ENCODE measurements at regions not wholly inside any gene's neighbourhood (a gene's known extent, or its start where the extent isn't known, plus 50 kb on each side); places are given as distances from the start of the nearest gene placed in this dataset.

- TF ChIP-seq CTCF (IDR thresholded peaks at IDR 0.05) = no peak
- H3K4me1 ChIP-seq = no peaks in the 10 kb centered on the region
- H3K27me3 ChIP-seq (ENCODE audit: low read depth) = no peaks in the 10 kb centered on the region
- no peaks in the 10 kb centered on the region for H3K36me3 ChIP-seq
- DNase-seq = no peak
- intact Hi-C loops (cut with DNase I) = no loop called here
- ATAC-seq = no peak
- H3K9me3 ChIP-seq = no peaks in the 10 kb centered on the region
- no peak overlapping the region for H3K27ac ChIP-seq
- no peak overlapping the region for H3K4me3 ChIP-seq
These were observed 81.9 kb upstream of the HIVEP1 start for GRCh38 chr6:11930240-11930639.

GRCh38 chr6:11929241-11929835 lies 82.8 kb upstream of the HIVEP1 start:
- H3K27ac ChIP-seq = no peak overlapping the region
- no peak overlapping the region for H3K4me3 ChIP-seq
- TF ChIP-seq CTCF (IDR thresholded peaks at IDR 0.05) = no peak
- no peaks in the 10 kb centered on the region for H3K36me3 ChIP-seq
- ATAC-seq (no peak), DNase-seq (no peak)
- no peaks in the 10 kb centered on the region for H3K27me3 ChIP-seq (ENCODE audit: low read depth)
- no peaks in the 10 kb centered on the region for H3K4me1 ChIP-seq
- intact Hi-C loops (cut with DNase I) = no loop called here
- no peaks in the 10 kb centered on the region for H3K9me3 ChIP-seq

GRCh38 chr6:11926594-11927407 lies 85.3 kb upstream of the HIVEP1 start:
- no peak for ATAC-seq
- Histone ChIP-seq H3K4me1 (no peaks in the 10 kb centered on the region), H3K9me3 (no peaks in the 10 kb centered on the region), H3K36me3 (no peaks in the 10 kb centered on the region), H3K27me3 (ENCODE audit: low read depth) (no peaks in the 10 kb centered on the region), H3K27ac (no peak overlapping the region), H3K4me3 (no peak overlapping the region)
- no peak for DNase-seq
- intact Hi-C loops (cut with DNase I) = no loop called here
- TF ChIP-seq CTCF (IDR thresholded peaks at IDR 0.05) = no peak

GRCh38 chr6:11925805-11926204 lies 86.3 kb upstream of the HIVEP1 start:
- intact Hi-C loops (cut with DNase I) = no loop called here
- no peak for TF ChIP-seq CTCF (IDR thresholded peaks at IDR 0.05)
- H3K27me3 ChIP-seq (ENCODE audit: low read depth) = no peaks in the 10 kb centered on the region
- no peaks in the 10 kb centered on the region for H3K9me3 ChIP-seq
- H3K36me3 ChIP-seq = no peaks in the 10 kb centered on the region
- H3K4me3 ChIP-seq = no peak overlapping the region
- H3K4me1 ChIP-seq = no peaks in the 10 kb centered on the region
- no peak overlapping the region for H3K27ac ChIP-seq
- DNase-seq = no peak
- ATAC-seq = no peak

GRCh38 chr6:11923621-11924020 lies 88.5 kb upstream of the HIVEP1 start:
- no peak for ATAC-seq
- H3K36me3 ChIP-seq = no peaks in the 10 kb centered on the region
- H3K27ac ChIP-seq = no peak overlapping the region
- H3K4me1 ChIP-seq = peaks cover 4% of the 10 kb centered on the region
- no peak for DNase-seq
- no peaks in the 10 kb centered on the region for H3K9me3 ChIP-seq
- intact Hi-C loops (cut with DNase I) = no loop called here
- TF ChIP-seq CTCF (IDR thresholded peaks at IDR 0.05) = no peak
- H3K27me3 ChIP-seq (ENCODE audit: low read depth) = no peaks in the 10 kb centered on the region
- no peak overlapping the region for H3K4me3 ChIP-seq
